Activated CD4-positive, alpha-beta T cell treated with anti-CD3 and anti-CD28 coated beads for 36 hours (primary cell): ENCODE measurements at regions not wholly inside any gene's neighbourhood (a gene's known extent, or its start where the extent isn't known, plus 50 kb on each side); places are given as distances from the start of the nearest gene placed in this dataset. TPM values are rescaled to one million over a fixed set of nuclear protein-coding genes. Genes with fewer than 3 reads are reported as not detected.

Experiments
- ATAC-seq: fragments of 200-7000 bp; cut with Tn5 transposase; one replicate; pipeline ENCODE4 v1.10.0; 2021; ENCODE audit warnings: mild to moderate bottlenecking, moderate library complexity
- CTCF ChIA-PET: fragments of 350-600 bp; sonication (Branson Sonifier 250); formaldehyde crosslinking; loops from one replicate; lab custom pipeline; 2021; ENCODE audit warnings: antibody characterized with exemption; lab: Charles Lee
- POLR2A ChIA-PET: fragments of 350-600 bp; sonication (Branson Sonifier 250); formaldehyde crosslinking; loops from one replicate; lab custom pipeline; 2021; ENCODE audit warnings: antibody characterized with exemption, inconsistent platforms; lab: Charles Lee
- DNase-seq: peaks from one replicate; pipeline ENCODE4 v3.0.0-alpha.2; 2020
- H3K27ac Mint-ChIP-seq: one replicate; pipeline ENCODE4 v1.8.0; 2021; ENCODE audit warnings: mixed read lengths
- H3K27me3 Mint-ChIP-seq: one replicate; pipeline ENCODE4 v1.8.0; 2021; ENCODE audit warnings: mixed read lengths
- H3K36me3 Mint-ChIP-seq: one replicate; pipeline ENCODE4 v1.8.0; 2021; ENCODE audit warnings: low read depth, mixed read lengths
- H3K4me1 Mint-ChIP-seq: one replicate; pipeline ENCODE4 v1.8.0; 2021; ENCODE audit warnings: mixed read lengths
- H3K4me3 Mint-ChIP-seq: one replicate; pipeline ENCODE4 v1.8.0; 2021; ENCODE audit warnings: mild to moderate bottlenecking, moderate library complexity, mixed read lengths
- H3K9me3 Mint-ChIP-seq: one replicate; pipeline ENCODE4 v1.8.0; 2021; ENCODE audit warnings: low read depth, mixed read lengths
- intact Hi-C, 2 experiments: fragments of 100-400 bp; cut with DNase I in 1 of 2; cut with micrococcal nuclease in 1 of 2; formaldehyde crosslinking; loops; one replicate each; pipeline versions ENCODE4 v1.14.2 to v1.15.1; 2022 to 2024; cut with DNase I, micrococcal nuclease
- microRNA-seq: library from miRNA; unstranded; fragments of <30 nt; microRNA quantifications from one replicate; pipeline ENCODE4 v1.2.0, GENCODE V29; 2021; ENCODE audit warnings: borderline replicate concordance

- POLR2A ChIA-PET = no interaction called here
- H3K27me3 Mint-ChIP-seq = peaks cover 15% of the 10 kb centered on the region
- ATAC-seq = no peak
Measured at GRCh38 chr11:11677672-11678356, 56.0 kb upstream of the GALNT18 start.

DNA sequence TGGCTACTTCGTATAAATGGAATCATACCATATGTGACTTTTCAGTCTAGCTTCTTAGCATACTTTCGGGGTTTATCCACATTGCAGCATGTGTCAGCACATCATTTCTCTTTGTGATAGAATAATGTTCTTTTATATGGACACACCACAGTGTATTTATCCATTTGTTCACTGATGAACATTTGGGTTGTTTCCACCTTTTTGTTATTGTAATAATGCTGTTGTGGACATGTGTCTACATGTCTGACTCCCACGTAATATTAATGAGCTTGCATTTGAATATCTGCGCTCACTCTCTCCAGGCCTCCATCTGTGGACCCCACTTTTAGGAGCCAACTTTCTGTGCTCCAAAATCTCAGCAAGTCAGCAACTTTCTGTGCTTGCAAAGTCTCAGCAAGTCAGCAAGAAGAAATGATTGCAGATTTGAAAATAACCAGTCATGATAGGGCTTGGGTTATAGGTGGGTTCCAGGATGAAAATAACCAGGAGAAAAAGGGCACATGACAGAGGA is 53.9 kb upstream of the GALNT18 start:
- H3K36me3 Mint-ChIP-seq = no peaks in the 10 kb centered on the region
- DNase-seq (no peak), ATAC-seq (no peak)
- CTCF ChIA-PET = interaction anchor here (0.6 kb wide), 1 partner anchor 1266 kb away, joined by 3 read pairs; no protein-coding TSS in a partner anchor
- H3K27ac Mint-ChIP-seq = no peak overlapping the region
- no peaks in the 10 kb centered on the region for H3K4me1 Mint-ChIP-seq
- intact Hi-C loops = no loop called here
- H3K27me3 Mint-ChIP-seq = peaks cover 8% of the 10 kb centered on the region
- no peak overlapping the region for H3K4me3 Mint-ChIP-seq
- POLR2A ChIA-PET = no interaction called here
- H3K9me3 Mint-ChIP-seq = no peaks in the 10 kb centered on the region

More at GRCh38 chr11:11677672-11678356, 56.0 kb upstream of the GALNT18 start:
- no peaks in the 10 kb centered on the region for H3K4me1 Mint-ChIP-seq
- H3K27ac Mint-ChIP-seq = no peak overlapping the region
- H3K4me3 Mint-ChIP-seq = no peak overlapping the region
- no peak for DNase-seq
- H3K36me3 Mint-ChIP-seq = no peaks in the 10 kb centered on the region
- H3K9me3 Mint-ChIP-seq = no peaks in the 10 kb centered on the region
- CTCF ChIA-PET = no interaction called here
- intact Hi-C loops = no loop called here

DNA sequence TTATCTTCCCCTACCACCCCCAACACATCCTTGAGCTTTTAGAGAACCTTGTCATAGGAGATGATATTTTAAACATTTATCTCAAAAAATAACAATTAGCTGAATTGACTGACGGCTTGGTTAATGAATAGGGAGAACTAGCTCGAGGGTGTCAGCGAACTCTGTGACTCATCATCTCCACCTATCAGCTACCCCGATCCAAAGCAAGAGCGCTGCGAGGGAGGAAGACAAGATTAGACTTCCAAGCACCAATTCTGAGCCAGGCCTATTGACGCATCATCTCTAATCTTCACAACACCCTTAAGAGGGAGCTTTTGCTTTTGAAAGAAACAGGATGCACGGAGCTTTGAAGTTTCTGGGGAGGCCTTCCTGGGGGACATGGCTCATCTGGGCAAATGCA is 51.0 kb upstream of the GALNT18 start:
- no peak for DNase-seq
- Mint-ChIP-seq H3K4me3 (no peak overlapping the region), H3K36me3 (no peaks in the 10 kb centered on the region), H3K27ac (no peak overlapping the region), H3K27me3 (peaks cover 2% of the 10 kb centered on the region), H3K4me1 (no peaks in the 10 kb centered on the region), H3K9me3 (no peaks in the 10 kb centered on the region)
- intact Hi-C loops = no loop called here
- no peak for ATAC-seq
- POLR2A ChIA-PET = no interaction called here
- CTCF ChIA-PET = interaction anchor here (1.2 kb wide), 1 partner anchor 658 kb away, joined by 4 read pairs; no protein-coding TSS in a partner anchor

- ChIA-PET CTCF (interaction anchor here (1.2 kb wide), 1 partner anchor 659 kb away, joined by 4 read pairs; no protein-coding TSS in a partner anchor), POLR2A (no interaction called here)
- Mint-ChIP-seq H3K27me3 (peaks cover 5% of the 10 kb centered on the region), H3K4me1 (no peaks in the 10 kb centered on the region), H3K4me3 (no peak overlapping the region), H3K36me3 (no peaks in the 10 kb centered on the region), H3K27ac (no peak overlapping the region), H3K9me3 (no peaks in the 10 kb centered on the region)
- ATAC-seq = no peak
- intact Hi-C loops = no loop called here
- no peak for DNase-seq
Measured at GRCh38 chr11:11672101-11672500, 50.3 kb upstream of the GALNT18 start.

Small RNA genes in the stretch of these regions (microRNA-seq; reads per million reads assigned to microRNA genes)
- not detected for gene MIR8070
